ENCODE measurements at regions not wholly inside any gene's neighbourhood (a gene's known extent, or its start where the extent isn't known, plus 50 kb on each side); places are given as distances from the start of the nearest gene placed in this dataset.

GRCh38 chr1:240005997-240006650 lies 85.6 kb upstream of the FMN2 start:
- Histone ChIP-seq H3K4me3 (no peak overlapping the region), H3K27me3 (replicated peaks; ENCODE audit: insufficient read depth) (peaks cover 7% of the 10 kb centered on the region), H3K4me2 (ENCODE audit: unreplicated experiment) (no peak overlapping the region), H3K36me3 (ENCODE audit: low read depth) (no peaks in the 10 kb centered on the region), H3K79me2 (ENCODE audit: insufficient read depth) (no peaks in the 10 kb centered on the region), H3K4me1 (ENCODE audit: insufficient read depth) (no peaks in the 10 kb centered on the region), H3K27ac (no peak overlapping the region), H3K9me3 (ENCODE audit: low read depth) (no peaks in the 10 kb centered on the region), H3K9ac (no peak overlapping the region), H2AFZ (no peak overlapping the region), H3K9me2 (ENCODE audit: insufficient read depth) (no peaks in the 10 kb centered on the region), H3F3A (ENCODE audit: insufficient read depth) (peaks cover 4% of the 10 kb centered on the region; the same call in 1 of the 2 replicates), H4K20me1 (ENCODE audit: insufficient read depth) (no peaks in the 10 kb centered on the region)
- DNase-seq = no peak
- no peak for TF ChIP-seq EZH2 (IDR thresholded peaks at IDR 0.05; ENCODE audit: insufficient read depth, poor library complexity, severe bottlenecking)
- TF ChIP-seq EZH2phosphoT487 (IDR thresholded peaks at IDR 0.05; ENCODE audit: insufficient read depth, low read depth) = no peak
- 56 to 61% methylated on average over 5 of the region's 5 CpGs for WGBS, 2 experiments (ENCODE audit: low coverage in 1 of 2, low lambda C conversion rate in 2 of 2, missing lambda C conversion rate in 2 of 2)
- in situ Hi-C loops (cut with MboI) = no loop called here

GRCh38 chr1:240008298-240008697 lies 83.4 kb upstream of the FMN2 start:
- Histone ChIP-seq H3F3A (ENCODE audit: insufficient read depth) (no peaks in the 10 kb centered on the region), H3K4me3 (no peak overlapping the region), H3K4me1 (ENCODE audit: insufficient read depth) (no peaks in the 10 kb centered on the region), H3K36me3 (ENCODE audit: low read depth) (no peaks in the 10 kb centered on the region), H3K27ac (no peak overlapping the region), H2AFZ (no peak overlapping the region), H3K79me2 (ENCODE audit: insufficient read depth) (no peaks in the 10 kb centered on the region), H3K9ac (no peak overlapping the region), H3K9me2 (ENCODE audit: insufficient read depth) (no peaks in the 10 kb centered on the region), H3K4me2 (ENCODE audit: unreplicated experiment) (no peak overlapping the region), H4K20me1 (ENCODE audit: insufficient read depth) (no peaks in the 10 kb centered on the region), H3K9me3 (ENCODE audit: low read depth) (no peaks in the 10 kb centered on the region), H3K27me3 (replicated peaks; ENCODE audit: insufficient read depth) (peaks cover 7% of the 10 kb centered on the region)
- TF ChIP-seq EZH2 (IDR thresholded peaks at IDR 0.05; ENCODE audit: insufficient read depth, poor library complexity, severe bottlenecking) = no peak
- TF ChIP-seq EZH2phosphoT487 (IDR thresholded peaks at IDR 0.05; ENCODE audit: insufficient read depth, low read depth) = no peak
- WGBS, 2 experiments (ENCODE audit: low coverage in 1 of 2, low lambda C conversion rate in 2 of 2, missing lambda C conversion rate in 2 of 2) = 20 to 27% methylated on average over 5 of the region's 5 CpGs
- DNase-seq = no peak
- in situ Hi-C loops (cut with MboI) = no loop called here

- no peak overlapping the region for H3K4me2 ChIP-seq (ENCODE audit: unreplicated experiment)
- H3K4me1 ChIP-seq (ENCODE audit: insufficient read depth) = no peaks in the 10 kb centered on the region
- H3K36me3 ChIP-seq (ENCODE audit: low read depth) = no peaks in the 10 kb centered on the region
- H3F3A ChIP-seq (ENCODE audit: insufficient read depth) = no peaks in the 10 kb centered on the region
- H3K9me3 ChIP-seq (ENCODE audit: low read depth) = peaks cover 3% of the 10 kb centered on the region
- no peaks in the 10 kb centered on the region for H3K9me2 ChIP-seq (ENCODE audit: insufficient read depth)
- no peaks in the 10 kb centered on the region for H3K79me2 ChIP-seq (ENCODE audit: insufficient read depth)
- no peak for DNase-seq
- in situ Hi-C loops (cut with MboI) = no loop called here
- no peak overlapping the region for H2AFZ ChIP-seq
- no peak for TF ChIP-seq EZH2phosphoT487 (IDR thresholded peaks at IDR 0.05; ENCODE audit: insufficient read depth, low read depth)
- no peak for TF ChIP-seq EZH2 (IDR thresholded peaks at IDR 0.05; ENCODE audit: insufficient read depth, poor library complexity, severe bottlenecking)
- no peak overlapping the region for H3K4me3 ChIP-seq
- no peak overlapping the region for H3K9ac ChIP-seq
- H3K27ac ChIP-seq = no peak overlapping the region
- H3K27me3 ChIP-seq (replicated peaks; ENCODE audit: insufficient read depth) = 0 out of 2 replicates have a peak, but pooled peaks cover 7% of the 10 kb centered on the region
- 43 to 45% methylated on average over 5 of the region's 5 CpGs for WGBS, 2 experiments (ENCODE audit: low coverage in 1 of 2, low lambda C conversion rate in 2 of 2, missing lambda C conversion rate in 2 of 2)
- H4K20me1 ChIP-seq (ENCODE audit: insufficient read depth) = no peaks in the 10 kb centered on the region
These were observed 77.6 kb upstream of the FMN2 start for GRCh38 chr1:240014051-240014450.

- H3K9me2 ChIP-seq (ENCODE audit: insufficient read depth) = no peaks in the 10 kb centered on the region
- no peak for TF ChIP-seq EZH2 (IDR thresholded peaks at IDR 0.05; ENCODE audit: insufficient read depth, poor library complexity, severe bottlenecking)
- no peak for TF ChIP-seq EZH2phosphoT487 (IDR thresholded peaks at IDR 0.05; ENCODE audit: insufficient read depth, low read depth)
- no peaks in the 10 kb centered on the region for H3K79me2 ChIP-seq (ENCODE audit: insufficient read depth)
- H4K20me1 ChIP-seq (ENCODE audit: insufficient read depth) = no peaks in the 10 kb centered on the region
- DNase-seq = no peak
- no peak overlapping the region for H3K4me2 ChIP-seq (ENCODE audit: unreplicated experiment)
- peaks cover 3% of the 10 kb centered on the region for H3K9me3 ChIP-seq (ENCODE audit: low read depth)
- H3K4me3 ChIP-seq = no peak overlapping the region
- H2AFZ ChIP-seq = no peak overlapping the region
- H3K27me3 ChIP-seq (replicated peaks; ENCODE audit: insufficient read depth) = 0 out of 2 replicates have a peak, but pooled peaks cover 7% of the 10 kb centered on the region
- no peaks in the 10 kb centered on the region for H3K36me3 ChIP-seq (ENCODE audit: low read depth)
- H3F3A ChIP-seq (ENCODE audit: insufficient read depth) = no peaks in the 10 kb centered on the region
- WGBS, 2 experiments (ENCODE audit: low coverage in 1 of 2, low lambda C conversion rate in 2 of 2, missing lambda C conversion rate in 2 of 2) = 74% methylated on average over 1 of the region's 1 CpG
- in situ Hi-C loops (cut with MboI) = no loop called here
- no peaks in the 10 kb centered on the region for H3K4me1 ChIP-seq (ENCODE audit: insufficient read depth)
- H3K9ac ChIP-seq = no peak overlapping the region
- H3K27ac ChIP-seq = no peak overlapping the region
These were observed 73.1 kb upstream of the FMN2 start for GRCh38 chr1:240018617-240019016.

GRCh38 chr1:240019524-240019923 lies 72.2 kb upstream of the FMN2 start:
- no peak for DNase-seq
- Histone ChIP-seq H2AFZ (no peak overlapping the region), H3K36me3 (ENCODE audit: low read depth) (no peaks in the 10 kb centered on the region), H3K4me3 (no peak overlapping the region), H4K20me1 (ENCODE audit: insufficient read depth) (no peaks in the 10 kb centered on the region), H3K4me1 (ENCODE audit: insufficient read depth) (no peaks in the 10 kb centered on the region), H3K9ac (no peak overlapping the region), H3K9me2 (ENCODE audit: insufficient read depth) (no peaks in the 10 kb centered on the region), H3K79me2 (ENCODE audit: insufficient read depth) (no peaks in the 10 kb centered on the region), H3F3A (ENCODE audit: insufficient read depth) (no peaks in the 10 kb centered on the region), H3K27me3 (replicated peaks; ENCODE audit: insufficient read depth) (0 out of 2 replicates have a peak, but pooled peaks cover 4% of the 10 kb centered on the region), H3K9me3 (ENCODE audit: low read depth) (peaks cover 3% of the 10 kb centered on the region), H3K4me2 (ENCODE audit: unreplicated experiment) (no peak overlapping the region), H3K27ac (no peak overlapping the region)
- in situ Hi-C loops (cut with MboI) = no loop called here
- no peak for TF ChIP-seq EZH2 (IDR thresholded peaks at IDR 0.05; ENCODE audit: insufficient read depth, poor library complexity, severe bottlenecking)
- TF ChIP-seq EZH2phosphoT487 (IDR thresholded peaks at IDR 0.05; ENCODE audit: insufficient read depth, low read depth) = no peak

Measured in GM23248 (cell line).